CD4-positive, alpha-beta T cell treated with Interleukin-4 for 4 hours (primary cell): ENCODE measurements at regions not wholly inside any gene's neighbourhood (a gene's known extent, or its start where the extent isn't known, plus 50 kb on each side); places are given as distances from the start of the nearest gene placed in this dataset.
"Not testable (repeated sequence)": the region's sequence is repeated elsewhere in the genome, so short reads cannot be mapped to it uniquely, and the experiment has no call there.

ENCODE experiments used
- DNase-seq: peaks from one replicate; pipeline ENCODE4 v3.0.0-alpha.2; 2020

DNA sequence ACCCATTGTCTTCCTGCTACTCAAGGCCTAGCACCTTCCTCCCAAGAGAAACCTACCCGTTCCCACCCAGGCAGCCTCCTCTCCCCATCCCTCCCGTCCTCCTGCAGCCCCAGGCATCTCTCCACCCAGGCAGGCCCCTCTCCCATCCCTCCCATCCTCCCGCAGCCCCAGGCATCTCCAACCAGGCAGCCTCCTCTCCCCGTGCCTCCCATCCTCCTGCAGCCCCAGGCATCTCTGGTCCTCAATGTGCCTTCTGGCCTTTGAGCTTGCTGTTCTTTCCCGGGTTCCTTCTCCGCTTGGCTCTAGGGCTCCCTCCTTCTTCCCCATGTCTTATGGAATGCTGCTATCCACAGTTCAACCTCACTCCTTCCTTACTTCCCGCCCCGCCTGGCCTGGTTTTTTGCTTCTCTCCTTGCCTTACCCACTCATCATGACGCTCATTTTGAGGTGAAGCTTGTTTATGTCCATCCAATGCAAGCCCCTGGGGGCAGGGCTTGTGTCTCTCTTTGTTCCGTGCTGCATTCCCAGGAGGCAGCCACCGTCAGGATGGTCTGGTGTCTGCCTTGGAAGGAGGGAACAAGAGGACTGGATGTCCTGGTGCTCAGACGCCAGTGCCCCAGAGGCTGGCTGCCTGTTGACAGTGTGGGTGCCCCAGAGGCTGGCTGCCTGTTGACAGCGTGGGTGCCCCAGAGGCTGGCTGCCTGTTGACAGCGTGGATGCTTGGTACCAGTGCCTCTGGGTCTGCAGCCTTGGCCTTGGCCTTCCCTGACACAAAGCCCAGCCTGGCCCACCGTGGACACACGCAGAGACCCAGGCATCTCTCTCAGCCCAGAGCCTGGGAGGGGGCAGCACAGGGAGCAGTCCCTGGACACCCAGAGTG is 815.7 kb downstream of the BRD1 start:
- no peak for DNase-seq

DNA sequence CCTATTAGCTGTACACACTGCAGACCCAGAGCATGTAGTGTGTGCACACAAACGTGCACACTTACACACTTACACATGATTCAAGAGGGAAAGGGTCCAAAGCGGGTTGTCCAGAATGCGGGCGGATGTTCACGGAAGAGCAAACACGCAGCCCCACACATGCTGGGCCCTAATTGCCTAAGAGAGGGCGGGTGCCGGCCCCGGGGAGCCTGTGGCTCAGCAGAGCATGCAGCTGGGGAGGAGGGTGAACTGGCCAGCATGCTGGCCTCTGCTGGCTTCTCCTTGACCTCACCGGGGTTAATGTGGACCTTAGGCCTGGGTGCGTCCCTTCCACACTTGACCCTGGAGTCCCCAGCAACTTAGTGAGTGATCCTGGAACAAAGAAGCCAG is 816.3 kb downstream of the BRD1 start:
- no peak for DNase-seq

DNA sequence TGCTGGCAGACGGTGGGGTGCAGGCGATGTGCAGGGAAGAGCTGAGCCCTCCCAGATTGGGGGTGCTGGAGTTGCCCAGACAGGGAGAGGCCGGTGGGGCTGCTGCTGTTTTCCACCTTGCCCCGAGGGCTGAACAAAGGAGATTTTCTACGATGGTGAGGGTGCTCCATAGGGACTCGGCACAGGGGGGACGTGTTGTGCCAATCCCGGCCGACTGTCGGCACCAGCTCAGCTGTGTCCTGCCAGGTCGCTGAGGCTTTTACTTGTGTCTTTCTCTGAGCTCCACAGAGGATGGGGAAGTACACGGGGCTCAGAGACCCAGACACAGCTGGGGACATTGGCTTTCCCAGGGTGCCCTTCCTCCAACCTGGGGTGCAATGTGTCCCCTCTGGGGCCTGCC is 816.8 kb downstream of the BRD1 start:
- DNase-seq = no peak

DNA sequence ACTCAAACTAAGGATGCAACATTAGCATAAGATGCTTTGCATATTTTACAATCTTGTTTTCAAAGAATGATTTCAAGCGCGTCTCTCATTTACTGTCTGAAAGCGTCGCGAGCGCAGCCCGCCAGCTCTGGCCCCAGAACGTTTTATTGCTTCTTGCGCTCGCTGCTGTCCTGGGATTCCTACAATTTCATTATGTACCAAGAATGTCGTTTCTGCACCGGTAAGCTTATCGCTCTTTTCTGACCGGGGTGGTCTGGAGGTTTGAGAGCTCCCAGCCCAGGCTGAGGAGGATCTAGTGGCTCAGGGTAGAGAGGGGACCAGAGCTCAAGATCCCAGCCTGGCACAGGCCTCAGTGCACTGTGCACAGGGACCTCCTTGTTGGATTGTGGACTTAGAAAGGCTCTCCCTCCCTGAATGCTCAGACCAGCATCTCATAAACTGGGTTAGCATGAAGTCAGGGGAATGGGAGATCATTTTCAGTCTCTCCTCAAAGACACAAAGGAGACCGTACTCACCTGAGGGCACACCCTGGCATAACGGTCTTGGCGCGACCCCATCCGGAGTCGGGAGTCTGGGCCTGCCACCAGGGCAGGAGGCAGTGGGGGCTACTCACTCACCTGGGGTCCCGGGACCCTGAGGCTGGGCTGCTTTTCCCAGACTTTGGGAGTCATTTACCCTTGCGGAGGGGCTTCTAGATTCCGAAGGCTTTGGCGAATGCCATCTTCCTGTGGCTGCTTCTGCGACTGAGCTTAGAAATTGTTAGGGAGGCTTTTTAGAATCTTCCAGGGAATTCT is 817.4 kb downstream of the BRD1 start:
- DNase-seq = no peak

DNA sequence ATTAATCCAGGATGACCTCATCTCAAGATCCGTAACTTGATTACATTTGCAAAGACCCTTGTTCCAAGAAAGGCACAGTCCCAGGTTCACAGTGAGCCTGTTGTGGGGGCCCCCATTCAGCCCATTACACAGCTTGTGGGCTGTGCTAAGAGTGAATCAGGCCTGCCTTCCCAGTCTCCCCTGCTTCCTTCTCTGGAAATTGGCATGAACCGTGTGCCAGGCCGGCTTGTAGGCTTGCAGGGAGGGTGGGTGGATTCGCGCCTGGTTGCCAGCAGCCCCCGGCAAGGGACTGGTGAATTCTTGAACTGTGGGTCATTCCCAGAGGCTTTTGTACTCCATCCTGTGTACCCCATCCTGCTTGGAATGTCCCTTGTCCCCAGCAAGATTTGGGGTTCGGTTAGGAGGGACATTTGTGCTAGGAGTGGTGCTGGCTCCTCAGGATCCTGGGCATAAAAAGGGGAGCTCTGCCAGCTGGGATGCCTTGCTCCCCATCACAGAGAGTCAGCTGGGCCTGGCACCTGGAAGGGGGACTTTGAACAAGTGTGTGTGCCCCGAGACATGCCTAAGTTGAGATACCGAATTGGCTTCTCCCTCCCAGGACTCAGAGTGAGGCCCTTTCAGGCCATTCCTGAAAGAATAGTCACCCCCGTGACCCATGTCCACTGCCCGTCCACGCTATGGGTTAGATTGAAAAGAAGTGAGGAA is 818.2 kb downstream of the BRD1 start:
- DNase-seq = no peak

DNA sequence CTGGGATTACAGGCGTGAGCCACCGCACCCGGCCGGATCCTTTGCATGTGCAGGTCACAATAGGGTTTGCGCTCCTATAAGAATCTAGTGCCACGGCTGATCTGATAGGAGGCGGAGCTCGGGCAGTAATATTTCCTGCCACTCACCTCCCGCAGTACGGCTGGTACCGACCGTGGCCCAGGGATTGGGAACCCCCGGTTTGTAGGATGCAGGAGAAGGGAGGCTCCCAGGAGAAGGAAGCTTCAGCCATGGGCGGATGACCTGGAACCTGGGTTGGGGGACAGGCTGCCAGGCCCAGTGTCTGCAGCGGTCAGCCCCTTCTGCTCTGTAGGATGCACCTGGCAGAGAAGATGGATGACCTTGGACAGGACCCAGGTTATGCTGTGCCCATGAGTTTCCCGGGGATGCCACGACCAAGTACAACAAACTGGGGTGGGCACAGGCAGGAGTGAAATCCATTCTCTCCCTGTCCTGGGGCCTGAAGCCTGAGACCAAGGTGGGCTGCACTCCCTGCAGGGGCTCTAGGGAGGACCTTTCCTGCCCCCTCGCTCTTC is 818.9 kb downstream of the BRD1 start:
- no peak for DNase-seq

DNA sequence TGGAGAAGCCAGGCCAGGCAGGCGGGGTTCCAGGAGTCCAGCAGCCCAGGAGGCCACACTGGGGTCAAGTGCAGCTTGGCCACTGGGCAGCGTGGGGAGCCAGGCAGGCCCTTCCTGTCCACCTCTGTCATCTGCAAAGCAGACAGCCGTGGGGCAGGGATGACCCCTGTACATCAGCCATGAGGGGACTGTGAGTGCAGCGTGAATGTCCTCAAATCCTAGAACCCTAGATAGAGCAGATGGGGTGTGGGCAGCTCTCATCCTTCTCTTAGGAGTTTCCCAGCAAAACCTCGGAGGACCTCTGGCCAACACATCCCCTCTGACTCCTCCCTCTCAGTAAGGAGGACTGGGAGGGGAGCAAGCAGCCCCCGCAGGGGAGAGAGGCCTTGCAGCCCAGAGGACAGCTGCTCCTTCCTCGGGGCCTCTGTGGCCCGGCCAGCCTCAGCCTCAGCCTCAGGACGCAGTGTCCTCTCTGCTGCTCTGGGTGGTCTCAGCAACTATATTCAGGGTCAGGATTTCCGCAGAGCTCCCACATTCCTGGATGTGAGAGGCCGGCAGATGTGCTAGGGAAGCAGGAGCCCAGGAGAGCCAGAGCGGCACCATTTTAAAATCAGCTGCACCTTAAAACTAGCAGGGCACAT is 820.5 kb downstream of the BRD1 start:
- DNase-seq = no peak

DNA sequence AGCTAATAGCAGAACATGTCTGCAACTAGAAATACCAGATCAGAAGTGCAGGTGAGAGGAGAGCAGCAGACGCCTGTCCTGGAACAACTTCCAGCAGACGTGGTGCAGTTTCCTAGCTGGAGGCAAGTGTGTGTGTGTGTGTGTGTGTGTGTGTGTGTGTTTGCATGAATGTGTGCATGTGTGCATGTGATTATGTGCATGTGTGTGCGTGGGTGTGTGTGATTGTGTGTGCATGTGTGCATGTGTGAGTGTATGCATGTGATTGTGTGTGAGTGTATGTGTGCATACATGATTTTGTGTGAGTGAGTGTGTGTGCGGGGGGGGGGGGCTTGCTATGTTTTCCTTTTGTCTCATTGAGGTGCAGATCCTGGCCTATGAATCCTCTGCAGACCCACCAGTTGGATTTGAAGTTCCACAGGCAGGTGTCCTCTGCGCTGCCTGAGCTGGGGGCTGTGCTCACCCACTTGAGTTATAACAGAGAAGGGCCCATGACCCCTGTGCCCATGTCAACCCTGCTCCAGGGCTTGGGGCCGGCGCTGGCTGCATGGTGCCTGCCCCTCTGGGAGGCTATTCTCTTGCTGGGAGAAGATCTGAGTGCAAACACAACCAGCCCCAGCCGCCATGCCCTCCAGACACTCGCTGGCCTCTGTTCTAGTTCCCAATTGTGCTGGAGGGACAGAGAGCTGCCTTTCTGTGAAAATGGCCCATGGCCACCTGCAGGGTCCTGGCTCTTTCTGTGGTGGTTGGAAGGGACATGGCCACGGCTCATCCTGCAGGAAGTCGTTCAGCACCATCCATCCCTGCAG is 821.3 kb downstream of the BRD1 start:
- DNase-seq = no peak

DNA sequence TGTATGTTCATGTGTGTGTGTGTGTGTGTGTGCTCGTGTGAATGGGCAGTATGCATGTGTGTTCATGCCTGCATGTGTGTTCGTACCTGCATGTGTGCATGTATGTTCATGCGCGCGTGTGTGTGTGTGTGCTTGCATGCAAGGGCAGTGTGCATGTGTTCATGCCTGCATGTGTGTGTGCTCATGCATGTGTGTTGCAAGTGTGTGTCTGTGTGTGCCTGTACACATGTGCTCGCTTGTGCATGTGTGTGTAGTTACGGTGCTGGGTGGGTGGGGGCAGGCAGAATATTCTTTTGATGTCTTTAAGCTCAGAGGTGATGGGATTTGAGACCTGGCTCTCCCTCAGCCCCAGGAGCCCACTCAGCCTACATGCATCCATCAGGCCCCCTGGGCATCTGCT is 822.1 kb downstream of the BRD1 start:
- no peak for DNase-seq

DNA sequence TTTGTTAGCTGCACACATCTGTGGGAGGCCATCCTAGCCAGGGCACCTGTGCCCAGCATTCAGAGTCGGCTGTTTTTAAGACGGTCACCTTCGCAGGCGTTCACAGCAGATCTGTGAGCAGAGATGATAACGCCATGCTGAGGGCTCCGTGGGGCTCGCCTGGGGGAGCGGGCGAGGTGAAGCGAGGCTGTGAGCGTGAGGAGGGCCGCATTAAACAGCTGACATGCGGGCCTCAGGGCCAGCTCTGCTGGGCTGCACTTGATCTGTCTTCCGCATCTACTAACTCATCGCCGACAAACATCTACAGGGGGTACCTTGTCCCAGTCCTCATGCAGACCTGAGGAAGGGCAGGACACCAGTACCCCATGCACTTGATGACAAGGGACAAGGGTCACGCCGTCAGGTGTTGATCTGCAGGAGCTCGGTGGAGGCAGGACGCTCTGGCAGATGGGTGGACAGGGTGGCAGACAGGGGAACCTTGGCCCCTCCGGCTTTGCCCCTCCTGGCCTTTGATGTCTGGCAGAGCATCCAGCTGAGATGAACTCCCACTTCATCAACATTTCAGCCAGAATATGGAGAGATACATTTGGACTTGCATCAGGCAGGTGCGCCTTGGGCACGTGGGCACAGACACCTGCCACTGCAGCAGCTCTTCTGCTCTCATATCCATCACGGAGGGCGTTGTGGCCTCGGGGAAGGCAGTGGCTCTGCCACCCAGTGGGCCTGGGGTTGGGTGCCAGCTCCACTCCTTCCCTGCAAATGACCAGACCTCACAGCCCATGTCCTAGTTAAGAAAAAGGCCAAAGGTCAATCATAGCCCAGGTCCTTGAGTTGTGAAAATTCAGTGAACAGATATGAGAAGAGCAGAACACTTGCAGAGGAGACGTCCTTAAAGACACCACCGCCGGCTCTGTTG is 822.9 kb downstream of the BRD1 start:
- DNase-seq = no peak

DNA sequence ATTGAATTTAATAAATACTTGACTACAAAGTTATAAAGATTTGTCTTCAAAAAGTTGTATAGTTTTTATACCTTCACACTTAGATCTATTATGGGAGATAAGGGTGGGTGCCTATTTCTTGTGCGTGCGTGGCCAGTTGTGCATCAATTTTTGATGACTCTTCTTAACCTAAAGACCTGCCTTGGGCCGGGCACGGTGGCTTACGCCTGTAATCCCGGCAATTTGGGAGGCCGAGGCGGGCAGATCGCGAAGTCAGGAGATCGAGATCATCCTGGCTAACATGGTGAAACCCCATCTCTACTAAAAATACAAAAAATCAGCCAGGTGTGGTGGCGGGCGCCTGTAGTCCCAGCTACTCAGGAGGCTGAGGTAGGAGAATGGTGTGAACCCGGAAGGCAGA is 830.1 kb downstream of the BRD1 start:
- DNase-seq = not testable (repeated sequence)

DNA sequence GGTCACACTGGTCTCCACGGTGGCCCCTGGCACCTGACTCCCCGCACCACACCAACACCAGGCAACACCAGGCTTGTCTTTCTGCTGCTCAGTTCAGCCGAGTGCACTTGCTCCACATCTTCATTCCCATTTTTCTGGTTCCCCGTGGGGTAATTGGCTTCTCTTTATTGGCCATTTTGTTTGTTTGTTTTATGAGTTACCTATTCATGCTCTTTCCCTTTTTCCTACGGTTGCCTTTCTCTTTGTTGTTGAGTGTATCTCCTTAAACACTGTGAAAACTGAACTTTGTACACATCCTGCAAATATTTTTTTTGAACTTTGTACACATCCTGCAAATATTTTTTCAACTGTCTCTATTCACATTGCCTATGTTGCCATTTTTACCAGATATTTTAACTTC is 834.0 kb downstream of the BRD1 start:
- no peak for DNase-seq

DNA sequence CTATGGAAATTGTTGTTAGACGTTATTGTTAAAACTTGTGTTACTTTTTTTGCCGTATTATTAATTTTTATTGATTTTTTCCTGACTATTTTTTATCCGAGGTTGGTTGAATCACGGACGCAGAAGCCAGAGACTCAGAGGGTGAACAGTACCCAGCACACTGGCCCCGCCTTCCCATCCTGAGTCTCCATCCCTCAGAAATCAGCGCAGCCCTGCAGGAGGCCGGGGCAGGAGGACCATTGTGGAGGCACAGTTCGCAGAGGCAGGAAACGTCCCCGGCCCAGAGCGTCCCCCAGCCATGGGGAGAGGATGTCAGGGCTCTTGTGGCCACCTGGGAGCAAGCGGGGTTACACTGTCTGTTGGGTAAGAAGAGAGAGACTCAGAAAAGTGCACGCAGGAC is 843.0 kb downstream of the BRD1 start:
- no peak for DNase-seq

DNA sequence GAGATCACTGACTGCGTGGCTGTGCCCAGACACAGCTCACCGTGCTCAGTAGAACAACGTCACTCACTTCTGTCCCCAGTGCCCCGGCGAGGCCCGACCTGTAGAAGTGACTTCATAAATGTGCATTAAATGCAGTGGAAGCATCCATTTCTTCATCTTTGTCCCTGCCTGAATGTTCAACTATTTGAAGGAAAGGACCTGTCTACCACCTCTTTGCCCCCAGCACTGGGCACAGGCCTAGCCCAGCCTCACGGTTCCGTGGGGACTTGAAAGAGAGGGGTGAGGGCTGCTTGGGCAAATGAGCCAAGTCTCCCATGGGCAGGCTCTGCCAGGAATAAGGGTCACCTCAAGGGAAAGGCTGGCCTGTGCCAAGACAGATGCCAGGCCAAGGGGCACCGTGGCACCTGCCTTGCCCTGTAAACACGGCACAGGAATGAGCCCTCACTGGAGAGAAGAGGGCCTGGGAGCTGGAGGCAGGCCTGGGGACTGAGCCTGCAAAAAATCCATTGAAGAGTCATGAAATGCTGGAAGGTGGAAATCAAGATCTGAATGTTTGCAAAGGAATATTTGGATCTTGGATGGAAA is 845.3 kb downstream of the BRD1 start:
- no peak for DNase-seq

DNA sequence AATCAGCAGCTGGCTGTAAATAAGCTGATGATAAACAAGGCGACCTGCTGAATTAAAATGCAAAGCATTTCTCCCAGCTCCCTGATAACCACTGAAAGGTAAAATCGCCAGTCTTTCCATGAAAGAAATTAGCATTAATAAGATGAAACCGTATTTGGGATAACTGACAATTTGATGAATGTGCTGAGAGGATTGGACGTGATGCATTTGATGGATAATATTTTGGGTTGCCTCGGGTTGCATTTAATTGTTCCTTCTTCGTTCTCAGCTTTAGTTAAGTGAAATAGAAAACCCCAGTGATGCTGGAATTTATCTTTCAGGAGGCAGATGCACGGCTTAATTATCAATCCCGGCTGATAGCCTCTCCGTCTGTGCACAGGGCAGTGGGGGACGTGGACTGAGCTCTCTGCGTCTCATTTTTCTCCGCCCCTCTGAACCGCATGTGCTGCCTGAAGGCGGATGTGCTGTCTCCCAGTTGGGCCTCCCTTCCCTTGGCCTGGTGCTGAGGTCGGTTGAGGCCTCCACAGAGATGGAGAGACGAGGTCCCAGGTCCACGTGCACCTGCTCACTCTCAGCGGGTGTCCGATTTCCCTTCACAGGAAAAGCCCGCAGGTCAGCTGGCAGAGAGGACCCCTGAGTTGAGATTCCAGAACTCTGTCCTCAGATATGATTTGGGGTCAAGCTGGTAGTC is 846.2 kb downstream of the BRD1 start:
- DNase-seq = no peak

DNA sequence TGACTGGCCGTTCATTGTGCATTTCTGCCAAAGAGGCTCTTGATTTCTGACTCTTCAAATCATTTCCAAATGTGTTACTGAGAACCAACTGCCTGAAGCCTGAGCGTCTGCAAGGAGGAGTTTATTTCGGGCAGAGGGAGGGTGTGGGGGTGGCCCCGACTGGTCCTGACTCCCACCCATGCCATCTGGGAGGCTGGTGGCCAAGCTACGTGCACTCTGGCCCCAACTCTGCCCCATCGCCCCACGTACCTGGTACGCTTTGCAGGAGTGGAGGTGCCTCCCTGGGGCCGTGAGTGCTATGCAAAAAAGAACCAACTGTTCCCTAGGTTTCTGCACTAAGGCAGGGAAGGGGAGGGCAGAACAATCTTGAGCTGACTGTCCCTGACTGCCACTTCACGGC is 846.8 kb downstream of the BRD1 start:
- no peak for DNase-seq

DNA sequence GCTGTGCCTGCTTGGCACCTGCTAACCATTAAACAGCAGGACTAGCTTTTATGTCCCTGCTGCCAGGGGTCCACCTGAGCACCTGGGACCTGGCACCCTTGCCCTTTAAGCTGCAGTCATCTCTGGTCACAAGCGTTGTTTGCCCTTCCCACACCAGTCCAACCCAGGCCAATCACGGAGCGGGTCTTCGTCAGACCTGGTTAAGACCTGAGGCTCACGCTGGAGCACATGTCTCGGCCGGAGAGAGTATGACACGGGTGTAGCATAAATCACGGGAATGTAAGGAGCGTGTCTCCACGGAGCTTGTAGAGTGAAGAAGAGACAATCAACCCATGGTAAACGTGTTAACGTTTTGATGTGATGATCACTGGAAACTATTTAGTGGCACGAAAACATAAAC is 847.3 kb downstream of the BRD1 start:
- no peak for DNase-seq

DNA sequence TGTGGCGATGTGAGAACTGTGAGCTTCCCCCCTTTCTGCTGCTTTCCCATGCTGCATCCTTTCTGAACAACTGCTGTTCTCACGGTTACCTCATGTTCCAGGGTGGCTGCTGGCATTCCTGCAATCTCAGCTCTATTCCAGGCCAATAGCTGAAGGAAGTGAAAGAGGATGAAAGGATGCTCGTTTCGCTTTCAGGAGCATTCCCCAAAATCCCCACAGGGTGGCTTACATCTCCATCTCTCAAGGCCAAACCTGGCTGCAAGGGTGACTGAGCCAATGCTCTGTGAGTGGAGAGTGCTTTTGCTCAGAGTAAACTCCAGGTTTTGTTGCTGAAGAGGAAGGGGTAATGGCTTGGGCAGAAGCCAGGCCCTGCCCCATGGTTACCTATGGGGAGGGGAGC is 848.2 kb downstream of the BRD1 start:
- DNase-seq = no peak
